ENCODE measurements at regions not wholly inside any gene's neighbourhood (a gene's known extent, or its start where the extent isn't known, plus 50 kb on each side); places are given as distances from the start of the nearest gene placed in this dataset.
"Not testable (repeated sequence)": the region's sequence is repeated elsewhere in the genome, so short reads cannot be mapped to it uniquely, and the experiment has no call there.

DNA sequence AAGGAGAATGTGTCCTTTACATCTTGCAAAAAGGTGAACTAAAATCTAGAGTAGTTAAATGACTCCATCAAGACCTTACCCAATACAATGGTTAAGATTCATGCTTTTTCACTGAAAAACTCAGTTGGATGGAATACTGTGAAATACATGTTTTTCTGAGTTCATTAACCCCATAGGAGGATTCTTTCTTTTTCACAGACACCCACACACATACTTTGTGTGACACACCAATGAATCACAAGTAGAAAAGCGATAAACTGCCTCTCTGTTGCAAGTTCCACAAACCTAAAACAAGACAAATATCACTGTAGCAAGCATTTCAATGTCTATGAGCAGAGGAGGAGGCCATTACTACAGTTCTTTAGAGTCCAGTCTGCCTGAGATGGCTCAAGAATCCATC, 258.8 kb upstream of the CDH5 start:
- DNase-seq (ENCODE audit: low read depth, low spot score) = no peak

DNA sequence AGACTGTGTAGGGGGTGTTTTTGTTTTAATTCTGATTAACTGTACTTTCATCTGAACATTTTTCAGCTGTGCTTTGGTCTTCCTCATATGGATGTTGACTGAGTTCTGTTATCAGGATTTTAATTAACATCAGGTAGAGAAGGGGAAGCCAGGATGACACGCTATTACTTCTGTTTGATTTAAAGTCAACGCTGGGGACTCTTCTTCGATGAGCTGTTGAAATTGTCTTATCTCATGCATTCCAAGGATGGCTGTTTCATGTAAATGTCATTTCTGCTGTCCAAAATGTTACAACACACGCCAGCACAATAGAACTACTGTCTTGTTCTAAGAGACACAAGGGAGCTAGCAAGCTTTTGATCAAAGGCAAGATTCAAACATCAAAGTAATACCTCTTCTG, 263.3 kb upstream of the CDH5 start:
- no peak for DNase-seq (ENCODE audit: low read depth, low spot score)

DNA sequence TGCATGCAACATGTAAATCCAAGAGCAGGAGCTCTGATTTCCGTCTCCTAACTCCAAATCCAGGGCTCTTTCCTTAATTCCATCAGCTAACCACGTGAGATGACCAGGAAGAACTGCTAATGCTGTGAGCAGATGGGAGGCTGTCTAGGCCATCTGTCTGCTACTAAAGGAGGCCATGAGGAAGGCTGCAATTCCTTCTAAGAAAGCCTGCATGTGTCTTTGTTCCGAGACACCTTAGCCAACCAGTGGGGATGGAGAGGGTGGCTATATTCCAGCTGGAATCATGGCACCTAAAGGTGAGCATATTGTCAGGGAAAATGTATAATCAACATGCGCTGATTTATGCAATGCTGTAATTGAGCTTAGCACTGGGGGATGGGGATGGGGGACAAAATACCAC, 267.2 kb upstream of the CDH5 start:
- DNase-seq (ENCODE audit: low read depth, low spot score) = no peak

DNA sequence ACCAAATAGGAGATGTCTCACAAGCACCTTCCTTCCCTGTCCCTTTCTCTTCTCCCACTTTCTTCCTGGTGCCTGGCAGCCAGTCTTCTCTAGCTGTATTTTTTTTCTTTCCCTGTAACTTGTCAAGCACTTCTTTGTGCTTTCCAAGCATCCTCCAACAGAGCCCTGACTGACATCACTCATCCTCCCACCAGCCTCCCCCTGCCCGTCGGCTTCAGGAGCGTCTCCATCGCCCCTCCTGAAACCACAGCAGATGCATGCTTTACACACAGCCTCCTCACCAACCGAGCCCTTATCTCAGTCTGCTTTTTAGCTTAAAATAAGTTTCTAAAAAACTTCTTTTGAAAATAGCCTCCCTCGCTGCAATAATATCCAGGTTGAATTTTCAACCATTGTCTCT, 268.7 kb upstream of the CDH5 start:
- no peak for DNase-seq (ENCODE audit: low read depth, low spot score)

DNA sequence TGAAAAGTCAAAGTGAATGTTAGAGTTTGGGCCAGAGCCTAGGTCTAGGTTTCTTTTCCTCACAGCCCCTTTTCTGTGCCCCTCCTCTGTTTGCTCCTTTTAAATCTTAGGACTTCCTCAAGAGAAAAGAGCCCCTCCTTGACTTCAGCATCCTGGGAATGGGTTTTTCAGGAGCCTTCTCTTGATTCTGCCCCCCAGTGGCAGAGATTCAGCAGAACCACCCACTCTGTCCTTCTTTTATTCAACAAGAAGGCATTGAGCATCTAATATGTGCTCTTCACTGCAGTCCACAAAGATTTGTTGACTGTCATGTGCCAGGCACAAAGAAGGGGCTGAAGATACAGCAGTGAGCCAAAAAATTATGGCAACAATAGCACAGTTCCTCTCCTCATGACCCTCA, 270.8 kb upstream of the CDH5 start:
- no peak for DNase-seq (ENCODE audit: low read depth, low spot score)

DNA sequence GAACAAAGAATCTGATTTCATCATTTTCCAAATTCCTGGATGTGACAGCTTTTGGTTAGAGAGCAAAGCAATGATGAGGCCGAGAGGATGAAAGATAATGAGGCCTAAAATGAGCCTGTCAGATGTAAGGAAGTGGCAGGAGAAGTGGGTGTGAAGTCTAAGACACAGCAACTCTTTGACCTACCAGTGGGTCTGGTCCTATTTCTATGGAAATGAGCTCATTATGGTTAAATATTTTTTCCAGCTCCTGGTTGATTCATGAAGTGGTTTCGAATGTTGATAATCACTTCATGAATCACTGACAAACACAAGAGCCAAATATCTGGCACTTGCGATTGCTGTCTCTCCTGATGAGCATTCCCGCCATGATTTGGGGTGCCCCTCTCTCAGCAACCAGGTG, 273.3 kb upstream of the CDH5 start:
- DNase-seq (ENCODE audit: low read depth, low spot score) = no peak

DNA sequence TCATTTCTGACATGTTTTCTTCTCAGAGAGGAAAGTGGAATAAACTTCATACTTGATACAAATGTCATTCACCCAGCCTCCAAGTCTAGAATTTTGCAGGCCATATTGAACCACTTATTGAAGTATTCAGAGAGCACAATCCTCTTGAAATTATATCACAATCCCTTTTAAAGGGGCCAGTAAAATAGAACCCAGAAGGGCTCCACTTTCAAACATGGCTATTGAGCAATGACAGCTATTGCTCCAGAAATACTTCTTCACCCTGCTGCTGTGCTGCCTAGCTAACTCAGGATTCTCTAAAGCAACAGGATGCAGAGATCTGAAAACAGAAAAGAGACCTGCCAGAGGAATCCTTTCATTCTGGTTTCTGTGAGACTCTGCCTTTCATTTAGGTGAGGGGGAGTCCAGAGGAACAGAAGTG, 275.0 kb upstream of the CDH5 start:
- no peak for DNase-seq (ENCODE audit: low read depth, low spot score)

DNA sequence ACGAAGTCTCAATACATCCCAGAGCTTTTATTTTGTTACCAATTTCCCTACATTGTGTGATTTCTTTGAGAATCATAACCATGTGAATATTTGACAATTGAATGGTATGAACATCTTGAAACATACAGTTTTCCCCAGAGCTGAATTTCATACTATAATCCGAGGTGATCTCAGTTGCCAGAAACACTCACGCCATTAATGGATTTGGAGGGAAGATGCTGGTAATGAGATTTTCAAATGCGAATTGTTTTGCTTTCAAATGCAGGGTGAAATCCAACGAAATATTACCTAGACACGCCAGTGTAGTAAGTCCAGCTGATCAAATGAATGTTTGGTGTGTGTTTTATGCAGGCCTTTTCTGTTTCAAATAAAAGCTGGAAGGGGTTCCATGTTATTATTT, 277.8 kb upstream of the CDH5 start:
- no peak for DNase-seq (ENCODE audit: low read depth, low spot score)

DNA sequence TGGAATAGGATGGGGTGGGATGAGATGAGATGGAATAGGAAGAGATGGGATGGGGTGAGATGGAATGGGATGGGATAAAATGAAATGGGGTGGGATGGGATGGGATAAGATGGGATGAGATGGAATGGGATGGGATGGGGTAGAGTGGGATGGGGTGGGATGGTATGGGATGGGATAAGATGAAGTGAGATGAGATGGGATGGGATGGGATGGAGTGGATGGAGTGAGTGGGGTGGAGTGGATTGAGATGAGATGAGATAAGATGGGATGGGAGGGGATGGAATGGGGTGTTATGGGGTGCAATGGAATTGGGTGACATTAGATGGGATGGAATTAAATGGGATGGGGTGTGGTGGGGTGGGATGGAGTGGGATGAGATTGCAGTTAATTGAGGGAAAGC, 279.2 kb upstream of the CDH5 start:
- DNase-seq (ENCODE audit: low read depth, low spot score) = no peak

DNA sequence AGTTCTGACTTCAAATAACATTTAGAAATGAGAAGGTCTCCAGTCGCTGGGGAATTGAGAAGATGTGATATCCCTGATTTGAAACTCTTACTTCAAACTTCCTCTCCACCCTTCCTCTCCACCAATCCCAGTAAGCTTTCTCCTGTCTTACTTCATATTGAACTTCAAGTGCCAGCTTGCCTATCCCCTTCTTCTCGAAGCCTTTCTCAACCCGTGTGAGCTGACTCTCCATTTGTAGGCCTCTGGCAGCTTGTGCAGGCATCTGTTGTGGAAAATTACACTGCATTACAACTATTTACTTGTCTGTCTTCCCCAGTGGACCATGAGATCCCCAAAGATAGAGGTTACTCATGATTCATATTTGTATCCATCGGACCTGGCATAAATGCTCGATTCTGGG, 280.8 kb upstream of the CDH5 start:
- no peak for DNase-seq (ENCODE audit: low read depth, low spot score)

DNA sequence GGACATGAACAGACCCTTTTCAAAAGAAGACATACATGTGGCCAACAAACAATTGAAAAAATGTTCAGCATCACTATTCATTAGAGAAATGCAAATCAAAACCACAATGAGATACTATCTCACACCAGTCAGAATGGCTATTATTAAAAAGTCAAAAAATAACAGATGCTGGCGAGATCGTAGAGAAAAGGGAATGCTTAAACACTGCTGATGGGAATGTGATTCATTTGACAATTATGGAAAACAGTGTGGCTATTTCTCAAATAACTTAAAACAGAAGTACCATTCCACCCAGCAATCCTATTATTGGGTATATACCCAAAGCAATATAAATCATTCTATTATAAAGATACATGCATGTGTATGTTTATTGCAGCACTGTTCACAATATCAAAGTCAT, 281.8 kb upstream of the CDH5 start:
- not testable (repeated sequence) for DNase-seq (ENCODE audit: low read depth, low spot score)

DNA sequence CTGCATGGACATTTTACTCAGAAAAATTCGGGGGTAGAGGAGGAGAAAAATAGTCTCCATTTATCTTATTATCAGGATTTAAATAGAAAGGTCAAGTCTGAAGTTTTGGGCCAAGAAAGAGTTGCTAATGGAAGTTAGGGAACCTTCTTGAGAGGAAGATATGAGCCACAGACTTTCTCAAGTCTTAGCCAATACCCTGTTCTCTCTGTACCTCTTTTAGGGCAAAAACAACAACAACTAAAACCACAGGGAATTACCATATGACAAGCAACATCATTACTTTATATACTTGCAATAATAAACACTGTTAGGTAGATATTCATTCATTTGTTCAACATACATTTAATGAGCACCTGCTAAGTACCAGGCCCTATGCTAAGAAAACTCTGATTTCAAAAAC, 282.2 kb upstream of the CDH5 start:
- DNase-seq (ENCODE audit: low read depth, low spot score) = no peak

DNA sequence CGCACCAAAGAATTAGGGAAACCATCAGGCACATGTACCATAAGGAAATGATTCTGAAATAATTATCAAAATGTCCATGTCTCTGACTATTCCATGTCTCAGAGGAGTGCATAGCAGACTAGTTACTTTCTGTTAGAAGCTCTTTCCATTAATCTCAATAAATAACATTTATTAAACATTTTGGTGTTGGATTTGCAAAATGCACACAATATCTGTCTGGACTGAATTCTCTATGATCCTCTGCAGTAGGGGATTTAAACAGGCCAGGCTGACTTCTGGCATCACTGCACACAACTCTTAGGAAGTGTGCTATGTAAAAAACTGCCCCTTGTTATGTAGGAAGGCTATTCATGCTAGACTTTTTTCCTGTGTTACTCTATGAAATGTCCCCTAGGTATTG, 283.3 kb upstream of the CDH5 start:
- no peak for DNase-seq (ENCODE audit: low read depth, low spot score)

DNA sequence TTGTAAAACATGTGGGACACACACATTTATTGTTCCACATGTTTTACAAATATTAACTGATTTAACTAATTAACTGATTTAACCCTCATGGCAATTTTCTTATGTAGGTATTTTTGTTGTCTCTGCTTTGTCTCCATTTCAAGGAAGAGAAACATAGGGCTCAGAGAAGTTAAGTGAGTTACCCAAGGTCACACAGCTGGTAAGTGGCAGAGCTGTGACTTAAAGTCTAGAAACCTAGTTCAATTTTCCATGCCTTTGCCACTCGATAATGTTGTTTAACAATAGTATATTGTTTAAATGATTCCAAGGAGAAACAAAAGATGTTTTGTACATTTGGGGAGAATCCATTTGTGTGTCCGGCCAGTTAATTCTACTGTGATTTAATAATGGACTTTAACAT, 284.1 kb upstream of the CDH5 start:
- no peak for DNase-seq (ENCODE audit: low read depth, low spot score)

DNA sequence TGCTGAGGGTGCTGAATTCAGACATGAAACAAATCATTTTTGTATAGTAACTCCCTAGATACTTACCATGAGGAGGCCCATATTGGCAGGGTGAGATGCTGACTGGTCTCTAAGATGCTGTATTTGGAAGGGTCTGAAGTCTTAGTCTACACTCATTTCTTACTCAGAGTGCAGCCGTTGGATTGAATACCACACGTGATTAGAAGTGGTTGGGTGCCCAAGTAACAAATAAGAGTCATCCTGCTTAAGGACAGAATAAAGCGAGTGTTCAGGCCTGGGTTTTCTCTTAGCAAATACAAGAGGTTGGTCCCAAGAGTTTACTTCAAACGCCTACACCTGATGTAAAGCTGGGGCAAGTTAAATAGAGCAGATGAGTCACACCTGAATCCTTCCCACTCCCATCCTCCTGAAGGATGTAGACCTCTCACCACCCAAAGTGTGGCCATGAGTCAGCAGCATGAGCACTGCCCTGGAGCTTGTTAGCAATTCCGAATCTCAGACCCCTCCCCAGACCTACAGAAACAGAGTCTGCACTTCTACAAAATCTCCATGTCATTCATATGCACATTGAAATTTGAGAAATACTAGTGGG, 284.6 kb upstream of the CDH5 start:
- no peak for DNase-seq (ENCODE audit: low read depth, low spot score)

DNA sequence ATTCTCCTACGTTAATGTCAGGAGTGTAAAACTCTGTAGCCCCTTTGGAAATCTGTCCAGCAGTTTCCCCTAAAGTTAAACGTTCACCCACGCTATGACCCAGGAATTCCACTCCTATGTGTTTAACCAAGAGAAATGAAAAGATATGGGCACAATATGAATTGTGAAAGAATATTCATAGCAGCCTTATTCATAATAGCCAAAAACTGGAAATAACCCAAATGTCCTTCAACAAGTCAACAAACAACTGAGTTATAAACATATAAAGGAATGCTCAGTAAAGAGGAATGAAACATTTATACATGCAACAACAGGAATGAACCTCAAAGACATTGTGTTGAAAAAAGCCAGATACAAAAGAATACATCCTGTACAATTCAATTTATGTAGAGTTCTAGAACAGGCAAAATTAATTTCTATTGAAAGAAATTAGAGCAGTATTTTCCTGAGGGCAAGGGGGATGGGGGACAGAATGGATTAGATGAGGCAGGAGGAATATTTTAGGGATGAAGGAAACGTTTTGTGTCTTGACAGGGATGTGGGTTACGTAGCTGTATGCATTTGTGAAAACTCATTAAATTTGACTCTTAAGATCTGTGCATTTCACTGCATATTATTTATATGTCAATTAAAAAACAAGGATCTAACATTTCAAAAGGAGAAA, 286.7 kb upstream of the CDH5 start:
- no peak for DNase-seq (ENCODE audit: low read depth, low spot score)

DNA sequence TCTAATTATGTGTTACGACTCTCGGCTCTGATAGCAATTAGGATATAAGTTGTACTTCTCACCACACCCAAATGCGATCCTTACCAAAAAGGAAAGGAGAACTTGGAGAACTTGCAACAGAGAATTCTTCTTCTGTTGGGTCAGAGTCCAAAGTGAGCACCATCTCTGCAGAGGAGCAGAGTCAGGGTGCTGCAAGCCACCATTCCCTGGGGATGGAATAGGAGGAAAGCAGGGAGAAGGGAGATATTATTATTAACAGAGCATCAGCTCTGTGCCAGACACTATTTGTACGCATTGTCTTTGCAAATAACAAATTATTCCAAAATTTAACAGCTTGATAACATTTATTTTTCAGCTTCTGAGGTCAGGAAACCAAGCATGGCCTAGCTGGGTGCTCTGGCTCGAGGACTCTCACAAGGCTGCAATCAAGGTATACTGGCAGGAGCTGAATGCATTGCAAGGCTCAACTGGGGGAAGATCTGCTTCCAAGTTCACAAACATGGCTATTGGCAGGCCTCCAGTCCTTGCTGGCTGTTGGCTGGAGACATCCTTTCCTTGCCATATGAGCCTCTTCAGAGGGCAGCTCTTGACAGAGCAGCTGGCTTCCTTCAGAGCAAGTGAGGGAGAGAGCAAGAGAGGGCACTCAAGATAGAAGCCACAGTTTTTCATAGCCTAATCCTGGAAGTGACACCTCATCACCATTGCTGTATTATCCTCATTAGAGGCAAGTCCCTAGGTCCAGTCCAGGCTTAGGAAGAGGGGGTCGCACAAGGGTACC, 296.2 kb upstream of the CDH5 start:
- peak; percentile 10 for DNase-seq (ENCODE audit: low read depth, low spot score)

DNA sequence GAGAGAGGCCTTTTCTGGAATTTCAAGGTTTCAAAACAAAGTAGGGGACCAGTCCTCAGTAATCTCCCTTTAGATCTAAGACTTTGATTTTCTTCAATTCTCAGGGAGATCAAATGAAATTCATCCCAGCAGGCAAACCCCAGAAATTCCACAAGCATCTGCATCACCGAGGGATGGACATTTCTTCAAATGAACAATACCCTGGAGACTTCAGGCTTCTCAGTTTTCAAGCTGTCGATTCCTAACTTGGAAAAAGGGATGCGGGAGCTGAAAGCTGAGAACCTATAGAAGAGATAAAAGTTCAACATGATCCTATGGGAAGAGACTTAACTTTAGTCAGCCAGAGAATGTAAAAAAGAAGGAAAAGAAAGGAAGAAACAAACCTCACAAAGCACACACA, 296.9 kb upstream of the CDH5 start:
- peak; percentile 33 for DNase-seq (ENCODE audit: low read depth, low spot score)

DNA sequence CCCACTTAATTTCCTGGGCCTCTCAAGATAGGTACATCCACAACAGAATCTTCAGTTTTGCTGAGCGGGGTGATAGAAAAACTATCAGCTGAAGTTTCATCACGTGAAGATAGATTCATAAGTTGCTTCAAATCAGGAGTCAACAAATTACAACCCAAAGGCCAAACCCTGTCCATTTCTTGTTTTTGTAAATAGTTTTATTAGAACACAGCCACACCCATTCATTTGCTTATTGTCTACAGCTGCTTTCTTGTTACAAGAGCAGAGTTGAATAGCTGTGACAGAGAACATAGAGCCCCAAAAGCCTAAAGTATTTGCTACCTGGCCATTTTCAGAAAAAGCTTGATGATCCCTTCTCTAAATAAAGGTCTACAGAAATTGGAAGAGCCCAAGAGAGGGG, 300.1 kb upstream of the CDH5 start:
- no peak for DNase-seq (ENCODE audit: low read depth, low spot score)

DNA sequence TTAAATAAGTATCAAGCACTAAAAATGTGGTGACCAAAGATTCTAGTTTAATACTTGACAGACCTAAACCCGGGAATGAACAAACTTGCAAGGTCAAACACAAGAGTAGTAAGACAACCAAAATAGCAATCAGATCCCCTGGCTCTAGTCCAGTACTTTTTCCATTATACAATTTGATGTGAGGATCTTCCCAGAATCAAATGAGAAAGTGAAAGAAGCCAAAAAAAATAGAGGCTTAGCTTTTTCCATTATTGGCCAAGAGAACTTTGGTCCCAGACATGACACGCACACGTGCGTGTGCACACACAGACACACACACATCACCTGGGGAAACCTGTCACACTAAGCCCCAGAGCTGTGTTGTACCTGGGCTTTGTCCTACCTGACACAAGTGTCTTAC, 300.6 kb upstream of the CDH5 start:
- DNase-seq (ENCODE audit: low read depth, low spot score) = no peak

DNA sequence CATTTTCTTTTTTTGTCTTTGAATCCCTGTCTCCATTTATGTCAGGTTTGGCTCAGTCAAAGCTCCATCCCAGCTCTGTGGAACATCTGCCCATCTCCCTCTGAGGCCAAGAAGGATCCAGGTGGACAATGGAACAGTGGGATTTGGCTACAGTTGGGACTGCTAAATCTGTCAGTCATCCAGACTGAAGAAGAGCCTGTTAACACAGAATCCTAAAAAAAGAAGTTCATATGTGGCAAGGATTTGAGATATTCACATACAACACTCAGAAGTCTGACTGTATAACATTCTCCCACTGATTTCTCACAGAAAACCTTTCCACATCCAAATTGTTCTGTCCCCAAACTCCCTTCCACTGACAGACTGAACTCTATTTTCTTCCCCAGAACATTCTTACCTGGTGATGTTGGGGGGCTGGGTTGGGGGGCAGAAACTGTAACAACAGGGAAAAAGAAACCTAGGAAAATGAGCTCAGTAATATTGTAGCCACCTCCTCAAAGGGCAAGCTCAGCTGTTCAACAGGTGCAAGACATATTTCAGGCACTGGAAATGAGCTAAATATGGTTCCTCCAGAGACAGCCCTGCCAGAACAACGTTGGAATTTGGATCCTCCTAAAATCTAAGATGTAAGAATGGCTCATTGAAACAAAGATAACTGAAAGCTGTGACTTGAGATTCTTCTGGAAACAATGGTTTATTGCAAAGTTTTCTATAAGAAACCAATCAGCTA, 301.5 kb upstream of the CDH5 start:
- no peak for DNase-seq (ENCODE audit: low read depth, low spot score)

DNA sequence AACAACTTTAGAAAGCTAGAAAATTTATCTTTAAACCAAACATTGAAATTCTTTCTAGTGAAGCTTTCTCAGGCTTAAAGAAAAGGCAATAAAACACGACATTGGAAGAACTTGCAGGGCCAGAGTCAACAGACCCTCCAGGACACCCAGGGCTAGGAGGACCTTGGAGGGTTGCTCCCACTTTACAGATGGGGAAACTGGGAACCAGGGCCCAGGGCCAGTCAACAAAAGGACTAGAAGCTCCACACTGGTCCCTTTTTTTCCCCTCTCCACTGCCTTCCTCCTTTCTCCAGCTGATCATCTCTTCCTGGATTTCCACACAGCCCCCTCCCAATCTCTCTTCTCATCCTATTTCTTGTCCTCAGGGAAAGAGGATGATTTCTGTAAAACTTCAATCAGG, 307.7 kb upstream of the CDH5 start:
- no peak for DNase-seq (ENCODE audit: low read depth, low spot score)

All from smooth muscle cell of the brain vasculature (primary cell).